ENCODE measurements at regions not wholly inside any gene's neighbourhood (a gene's known extent, or its start where the extent isn't known, plus 50 kb on each side); places are given as distances from the start of the nearest gene placed in this dataset.

DNA sequence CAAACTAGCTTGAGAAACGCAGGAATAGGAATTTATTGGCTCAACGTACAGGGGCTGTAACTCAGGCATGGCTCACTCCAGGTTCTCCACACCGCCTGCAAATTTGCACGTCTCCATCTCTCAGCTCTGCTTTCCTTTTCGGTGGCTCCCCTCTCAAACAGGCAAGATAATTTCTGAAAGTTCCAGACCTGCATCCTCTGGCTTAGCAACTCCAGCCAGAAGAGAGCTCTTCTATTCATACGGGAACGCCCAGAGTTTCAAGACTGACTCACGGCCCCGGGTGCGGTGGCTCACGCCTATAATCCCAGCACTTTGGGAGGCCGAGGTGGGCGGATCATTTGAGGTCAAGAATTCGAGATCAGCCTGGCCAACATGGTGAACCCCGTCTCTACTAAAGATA is 139.7 kb upstream of the BNIP2 start:
- no peak for TF ChIP-seq CTCF (IDR thresholded peaks at IDR 0.05)
- Mint-ChIP-seq H3K4me1 (ENCODE audit: unreplicated experiment) (no peaks in the 10 kb centered on the region), H3K27ac (ENCODE audit: unreplicated experiment) (no peak overlapping the region), H3K36me3 (ENCODE audit: unreplicated experiment) (no peaks in the 10 kb centered on the region), H3K9me3 (ENCODE audit: unreplicated experiment) (no peaks in the 10 kb centered on the region), H3K4me3 (ENCODE audit: unreplicated experiment) (no peak overlapping the region), H3K27me3 (ENCODE audit: unreplicated experiment) (peaks cover 2% of the 10 kb centered on the region)
- DNase-seq (ENCODE audit: extremely low spot score, unreplicated experiment) = no peak

DNA sequence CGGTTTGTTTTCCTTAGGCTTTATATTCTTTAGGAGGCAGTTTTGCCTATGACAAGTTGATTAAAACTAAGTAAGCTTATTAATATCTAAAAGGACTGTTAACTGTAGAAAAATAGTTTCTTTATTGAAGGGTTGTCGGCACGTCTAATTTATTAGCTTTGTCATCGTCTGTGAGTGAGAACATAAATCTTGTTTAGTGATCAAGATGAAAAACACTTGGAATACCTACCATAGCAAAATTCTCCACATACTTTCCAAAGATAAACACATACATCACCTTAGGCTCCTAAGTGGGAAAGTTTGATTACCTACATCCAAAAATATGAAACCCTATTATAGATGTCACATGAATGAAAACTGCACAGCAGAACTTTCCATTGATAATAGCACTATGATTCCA is 139.1 kb upstream of the BNIP2 start:
- no peak overlapping the region for H3K4me3 Mint-ChIP-seq (ENCODE audit: unreplicated experiment)
- no peaks in the 10 kb centered on the region for H3K9me3 Mint-ChIP-seq (ENCODE audit: unreplicated experiment)
- DNase-seq (ENCODE audit: extremely low spot score, unreplicated experiment) = no peak
- TF ChIP-seq CTCF (IDR thresholded peaks at IDR 0.05) = no peak
- H3K36me3 Mint-ChIP-seq (ENCODE audit: unreplicated experiment) = no peaks in the 10 kb centered on the region
- peaks cover 2% of the 10 kb centered on the region for H3K27me3 Mint-ChIP-seq (ENCODE audit: unreplicated experiment)
- H3K27ac Mint-ChIP-seq (ENCODE audit: unreplicated experiment) = no peak overlapping the region
- no peaks in the 10 kb centered on the region for H3K4me1 Mint-ChIP-seq (ENCODE audit: unreplicated experiment)

GRCh38 chr15:59825901-59826300 is 136.8 kb upstream of the BNIP2 start:
- H3K36me3 Mint-ChIP-seq (ENCODE audit: unreplicated experiment) = no peaks in the 10 kb centered on the region
- DNase-seq (ENCODE audit: extremely low spot score, unreplicated experiment) = no peak
- no peak overlapping the region for H3K4me3 Mint-ChIP-seq (ENCODE audit: unreplicated experiment)
- no peaks in the 10 kb centered on the region for H3K4me1 Mint-ChIP-seq (ENCODE audit: unreplicated experiment)
- peaks cover 4% of the 10 kb centered on the region for H3K27me3 Mint-ChIP-seq (ENCODE audit: unreplicated experiment)
- H3K27ac Mint-ChIP-seq (ENCODE audit: unreplicated experiment) = no peak overlapping the region
- TF ChIP-seq CTCF (IDR thresholded peaks at IDR 0.05) = no peak
- H3K9me3 Mint-ChIP-seq (ENCODE audit: unreplicated experiment) = no peaks in the 10 kb centered on the region

DNA sequence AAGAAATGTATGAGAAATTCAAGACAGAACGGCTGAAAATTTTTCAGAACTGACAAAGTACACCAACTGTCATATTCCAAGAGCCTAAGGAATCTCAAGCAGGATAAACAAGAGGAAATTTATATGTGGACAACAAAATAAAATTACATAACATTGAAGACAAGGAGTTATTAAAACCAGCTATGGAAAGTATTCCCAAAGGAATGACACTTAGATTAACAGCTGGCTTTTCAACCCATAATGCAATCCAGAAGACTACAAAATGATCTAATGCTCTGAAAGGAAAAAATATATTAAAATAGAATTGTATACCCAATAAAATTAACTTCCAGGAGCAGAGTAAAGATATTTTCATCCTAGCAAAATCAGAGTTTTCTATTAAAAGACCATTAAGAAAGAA is 132.2 kb upstream of the BNIP2 start:
- DNase-seq (ENCODE audit: extremely low spot score, unreplicated experiment) = no peak
- H3K4me3 Mint-ChIP-seq (ENCODE audit: unreplicated experiment) = no peak overlapping the region
- H3K27me3 Mint-ChIP-seq (ENCODE audit: unreplicated experiment) = peaks cover 13% of the 10 kb centered on the region
- TF ChIP-seq CTCF (IDR thresholded peaks at IDR 0.05) = no peak
- H3K9me3 Mint-ChIP-seq (ENCODE audit: unreplicated experiment) = no peaks in the 10 kb centered on the region
- H3K27ac Mint-ChIP-seq (ENCODE audit: unreplicated experiment) = no peak overlapping the region
- H3K4me1 Mint-ChIP-seq (ENCODE audit: unreplicated experiment) = no peaks in the 10 kb centered on the region
- no peaks in the 10 kb centered on the region for H3K36me3 Mint-ChIP-seq (ENCODE audit: unreplicated experiment)

DNA sequence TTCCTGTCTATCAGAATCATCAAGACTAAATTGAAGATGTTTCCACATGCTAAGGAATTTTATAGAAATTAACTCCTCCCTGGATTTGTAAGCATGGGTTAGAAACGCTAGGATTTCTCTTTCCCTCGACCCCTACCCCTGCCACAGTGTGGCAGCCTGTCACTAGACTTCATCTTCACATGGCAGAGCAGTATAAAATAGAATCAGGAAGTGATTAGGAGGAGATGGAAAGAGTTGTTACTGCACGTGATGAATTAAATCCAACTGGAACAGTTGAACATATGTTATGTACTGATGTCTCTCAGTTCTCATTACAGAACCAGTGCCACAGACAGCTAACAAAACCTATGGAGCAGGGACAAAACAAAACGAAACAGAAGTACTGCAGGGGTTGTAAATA is 130.0 kb upstream of the BNIP2 start:
- peaks cover 17% of the 10 kb centered on the region for H3K27me3 Mint-ChIP-seq (ENCODE audit: unreplicated experiment)
- no peak for DNase-seq (ENCODE audit: extremely low spot score, unreplicated experiment)
- H3K4me3 Mint-ChIP-seq (ENCODE audit: unreplicated experiment) = no peak overlapping the region
- H3K4me1 Mint-ChIP-seq (ENCODE audit: unreplicated experiment) = no peaks in the 10 kb centered on the region
- no peaks in the 10 kb centered on the region for H3K36me3 Mint-ChIP-seq (ENCODE audit: unreplicated experiment)
- no peak for TF ChIP-seq CTCF (IDR thresholded peaks at IDR 0.05)
- no peak overlapping the region for H3K27ac Mint-ChIP-seq (ENCODE audit: unreplicated experiment)
- no peaks in the 10 kb centered on the region for H3K9me3 Mint-ChIP-seq (ENCODE audit: unreplicated experiment)
